Neural cell (in vitro differentiated cells): ENCODE measurements at regions not wholly inside any gene's neighbourhood (a gene's known extent, or its start where the extent isn't known, plus 50 kb on each side); places are given as distances from the start of the nearest gene placed in this dataset.

Experiments used
- CTCF ChIP-seq: fragments of 450-650 bp; IDR thresholded peaks from 2 replicates; pipeline ENCODE4 v1.5.1; 2014; ENCODE audit warnings: antibody characterized with exemption, mild to moderate bottlenecking, moderate library complexity; ENCODE audit not compliant: poor library complexity, severe bottlenecking
- EZH2 ChIP-seq: fragments of 200-600, 300-800 bp; shearing (Covaris generic), sonication (generic); IDR thresholded peaks from 2 replicates; pipeline ENCODE4 v1.6.1; 2014; ENCODE audit warnings: antibody characterized with exemption, low read length, borderline replicate concordance, mild to moderate bottlenecking; ENCODE audit not compliant: insufficient read depth, poor library complexity, severe bottlenecking
- POLR2AphosphoS5 ChIP-seq: IDR thresholded peaks from 2 replicates; pipeline ENCODE4 v1.6.1; 2012

DNA sequence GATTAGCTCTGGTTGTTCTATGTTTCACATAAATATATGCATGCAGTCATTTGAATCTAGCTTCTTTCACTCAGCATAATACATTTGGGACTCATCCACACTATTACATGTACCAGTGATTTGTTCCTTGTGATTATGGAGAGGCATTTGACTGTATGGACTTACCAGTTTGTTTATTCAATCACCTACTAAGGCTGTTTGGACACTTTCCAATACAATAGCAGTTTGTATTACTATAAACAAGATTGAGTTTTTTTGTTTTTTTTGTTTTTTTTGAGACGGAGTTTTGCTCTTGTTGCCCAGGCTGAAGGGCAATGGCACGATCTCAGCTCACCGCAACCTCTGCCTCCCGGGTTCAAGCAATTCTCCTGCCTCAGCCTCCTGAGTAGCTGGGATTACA, 109.8 kb upstream of the DST start:
- TF ChIP-seq CTCF (no peak), EZH2 (no peak), POLR2AphosphoS5 (no peak)
